Smooth muscle cell (in vitro differentiated cells): ENCODE measurements at regions not wholly inside any gene's neighbourhood (a gene's known extent, or its start where the extent isn't known, plus 50 kb on each side); places are given as distances from the start of the nearest gene placed in this dataset.

ENCODE experiments used
- DNase-seq: peaks from one replicate; lab custom pipeline; 2025; ENCODE audit not compliant: unreplicated experiment; lab: John Stamatoyannopoulos, UW
- H2AFZ ChIP-seq: fragments of 200-600 bp; sonication (generic); 2 replicates; pipeline ENCODE4 v1.6.0; 2016; ENCODE audit warnings: antibody characterized with exemption, low read depth, mild to moderate bottlenecking
- H3F3A ChIP-seq: fragments of 200-600 bp; sonication (generic); 2 replicates; pipeline ENCODE4 v1.6.0; 2017; ENCODE audit warnings: antibody characterized with exemption, low read depth
- H3K27ac ChIP-seq: fragments of 200-600 bp; sonication (generic); 2 replicates; pipeline ENCODE4 v1.5.1; 2016; ENCODE audit warnings: low read depth, mild to moderate bottlenecking
- H3K27me3 ChIP-seq: fragments of 200-600 bp; sonication (generic); 2 replicates; pipeline ENCODE4 v1.6.1; 2016; ENCODE audit warnings: low read depth, mild to moderate bottlenecking
- H3K36me3 ChIP-seq: fragments of 200-600 bp; sonication (generic); 2 replicates; pipeline ENCODE4 v1.5.1; 2016; ENCODE audit warnings: low read depth
- H3K4me1 ChIP-seq: fragments of 200-600 bp; sonication (generic); 2 replicates; pipeline ENCODE4 v1.5.1; 2016; ENCODE audit warnings: low read depth
- H3K4me2 ChIP-seq: fragments of 200-600 bp; sonication (generic); 2 replicates; pipeline ENCODE4 v1.6.0; 2016; ENCODE audit warnings: mild to moderate bottlenecking
- H3K4me3 ChIP-seq: fragments of 200-600 bp; sonication (generic); 2 replicates; pipeline ENCODE4 v1.5.1; 2016; ENCODE audit warnings: mild to moderate bottlenecking
- H3K79me2 ChIP-seq: fragments of 200-600 bp; sonication (generic); 2 replicates; pipeline ENCODE4 v1.6.0; 2016; ENCODE audit warnings: low read depth, mild to moderate bottlenecking
- H3K9ac ChIP-seq: fragments of 200-600 bp; sonication (generic); 2 replicates; pipeline ENCODE4 v1.6.0; 2016; ENCODE audit warnings: low read depth
- H3K9me3 ChIP-seq: fragments of 200-600 bp; sonication (generic); replicated peaks from 2 replicates; pipeline ENCODE4 v1.5.1; 2016; ENCODE audit warnings: low read depth
- H4K20me1 ChIP-seq: fragments of 200-600 bp; sonication (generic); 2 replicates; pipeline ENCODE4 v1.6.0; 2016; ENCODE audit warnings: low read depth
- WGBS: methylation state at CpG from one replicate; pipeline ENCODE4 v1.1.7; 2016; ENCODE audit warnings: low lambda C conversion rate; 5-methylcytosine and 5-hydroxymethylcytosine counted together
- TF ChIP-seq, protein P1 (sequence below): fragments of 200-600 bp; sonication (generic); IDR thresholded peaks from 2 replicates; pipeline ENCODE4 v1.5.1; 2017; ENCODE audit warnings: borderline replicate concordance, mild to moderate bottlenecking, antibody characterized with exemption; ENCODE audit not compliant: insufficient read depth, poor library complexity, severe bottlenecking

DNA sequence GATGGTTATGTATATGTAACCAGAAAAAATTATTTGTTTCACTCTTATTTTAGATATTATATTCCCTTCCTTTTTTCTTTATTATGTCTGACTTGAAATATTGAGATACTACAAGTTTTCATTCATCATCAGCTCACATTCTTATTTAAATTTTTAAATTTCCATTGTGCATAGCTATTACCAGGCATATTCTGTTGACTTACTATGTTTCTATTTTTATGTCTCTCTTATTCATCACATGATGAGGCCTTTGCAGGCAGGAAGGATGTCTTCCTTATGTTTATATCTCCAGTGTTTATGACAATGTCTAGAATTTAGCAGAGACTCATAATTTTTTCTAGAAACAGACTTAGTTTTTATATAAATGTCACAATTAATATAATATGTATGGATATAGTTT lies 221.9 kb upstream of the KCTD3 start:
- TF ChIP-seq, protein P1, sequence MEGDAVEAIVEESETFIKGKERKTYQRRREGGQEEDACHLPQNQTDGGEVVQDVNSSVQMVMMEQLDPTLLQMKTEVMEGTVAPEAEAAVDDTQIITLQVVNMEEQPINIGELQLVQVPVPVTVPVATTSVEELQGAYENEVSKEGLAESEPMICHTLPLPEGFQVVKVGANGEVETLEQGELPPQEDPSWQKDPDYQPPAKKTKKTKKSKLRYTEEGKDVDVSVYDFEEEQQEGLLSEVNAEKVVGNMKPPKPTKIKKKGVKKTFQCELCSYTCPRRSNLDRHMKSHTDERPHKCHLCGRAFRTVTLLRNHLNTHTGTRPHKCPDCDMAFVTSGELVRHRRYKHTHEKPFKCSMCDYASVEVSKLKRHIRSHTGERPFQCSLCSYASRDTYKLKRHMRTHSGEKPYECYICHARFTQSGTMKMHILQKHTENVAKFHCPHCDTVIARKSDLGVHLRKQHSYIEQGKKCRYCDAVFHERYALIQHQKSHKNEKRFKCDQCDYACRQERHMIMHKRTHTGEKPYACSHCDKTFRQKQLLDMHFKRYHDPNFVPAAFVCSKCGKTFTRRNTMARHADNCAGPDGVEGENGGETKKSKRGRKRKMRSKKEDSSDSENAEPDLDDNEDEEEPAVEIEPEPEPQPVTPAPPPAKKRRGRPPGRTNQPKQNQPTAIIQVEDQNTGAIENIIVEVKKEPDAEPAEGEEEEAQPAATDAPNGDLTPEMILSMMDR = no peak

DNA sequence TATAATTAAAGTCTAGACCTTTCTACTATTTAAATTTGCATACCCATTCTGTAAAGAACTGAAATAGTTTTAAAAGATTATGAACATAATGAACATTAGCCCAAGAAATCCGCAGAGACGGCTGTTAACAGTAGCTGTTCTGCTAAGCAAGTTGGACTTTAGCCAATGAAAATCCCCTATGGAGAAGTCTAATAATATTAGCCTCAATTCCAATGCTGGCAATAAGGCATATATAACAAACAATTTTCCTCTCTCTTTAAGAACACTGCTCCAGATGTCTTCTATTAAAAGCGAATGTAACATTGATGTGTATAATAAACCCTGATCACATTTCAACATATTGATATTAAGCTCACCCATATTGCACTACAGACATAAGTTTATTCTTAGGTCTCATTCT lies 221.3 kb upstream of the KCTD3 start:
- Histone ChIP-seq H4K20me1 (no peaks in the 10 kb centered on the region), H3K27me3 (no peaks in the 10 kb centered on the region), H3K9ac (no peak overlapping the region), H3K36me3 (no peaks in the 10 kb centered on the region), H3K4me3 (no peak overlapping the region), H3F3A (no peaks in the 10 kb centered on the region), H3K4me2 (no peak overlapping the region), H3K4me1 (no peaks in the 10 kb centered on the region), H2AFZ (no peak overlapping the region), H3K27ac (no peak overlapping the region), H3K9me3 (no peaks in the 10 kb centered on the region), H3K79me2 (no peaks in the 10 kb centered on the region)
- TF ChIP-seq, protein P1 = no peak
- WGBS = 80% methylated on average over 3 of the region's 3 CpGs
- DNase-seq = no peak

More for the DNA sequence above, 221.9 kb upstream of the KCTD3 start:
- Histone ChIP-seq H3K9me3 (no peaks in the 10 kb centered on the region), H3K36me3 (no peaks in the 10 kb centered on the region), H3K9ac (no peak overlapping the region), H3K27ac (no peak overlapping the region), H3K79me2 (no peaks in the 10 kb centered on the region), H3K27me3 (no peaks in the 10 kb centered on the region), H3F3A (no peaks in the 10 kb centered on the region), H4K20me1 (no peaks in the 10 kb centered on the region), H3K4me3 (no peak overlapping the region), H3K4me1 (no peaks in the 10 kb centered on the region), H2AFZ (no peak overlapping the region), H3K4me2 (no peak overlapping the region)
- DNase-seq = no peak

- no peaks in the 10 kb centered on the region for H3K27me3 ChIP-seq
- H3K36me3 ChIP-seq = no peaks in the 10 kb centered on the region
- no peaks in the 10 kb centered on the region for H3F3A ChIP-seq
- DNase-seq = no peak
- H3K9me3 ChIP-seq = no peaks in the 10 kb centered on the region
- H4K20me1 ChIP-seq = no peaks in the 10 kb centered on the region
- H2AFZ ChIP-seq = no peak overlapping the region
- no peak overlapping the region for H3K9ac ChIP-seq
- no peaks in the 10 kb centered on the region for H3K79me2 ChIP-seq
- H3K4me1 ChIP-seq = no peaks in the 10 kb centered on the region
- WGBS = 90% methylated on average over 2 of the region's 2 CpGs
- no peak overlapping the region for H3K4me2 ChIP-seq
- TF ChIP-seq, protein P1 = no peak
- H3K27ac ChIP-seq = no peak overlapping the region
- no peak overlapping the region for H3K4me3 ChIP-seq
Observed at GRCh38 chr1:215357901-215358300, 209.2 kb upstream of the KCTD3 start.

GRCh38 chr1:215358356-215358755 lies 208.7 kb upstream of the KCTD3 start:
- Histone ChIP-seq H3K4me3 (no peak overlapping the region), H3K27ac (no peak overlapping the region), H3K9me3 (no peaks in the 10 kb centered on the region), H3F3A (no peaks in the 10 kb centered on the region), H3K4me1 (no peaks in the 10 kb centered on the region), H3K4me2 (no peak overlapping the region), H3K9ac (no peak overlapping the region), H3K36me3 (no peaks in the 10 kb centered on the region), H3K79me2 (no peaks in the 10 kb centered on the region), H3K27me3 (no peaks in the 10 kb centered on the region), H2AFZ (no peak overlapping the region), H4K20me1 (no peaks in the 10 kb centered on the region)
- TF ChIP-seq, protein P1 = no peak
- no peak for DNase-seq
- WGBS = 70% methylated on average over 1 of the region's 1 CpG
